GM23338 (cell line): ENCODE measurements at regions not wholly inside any gene's neighbourhood (a gene's known extent, or its start where the extent isn't known, plus 50 kb on each side); places are given as distances from the start of the nearest gene placed in this dataset.
A peak's percentile ranks its signal among the peaks of the same experiment; 100 is the strongest.

ENCODE experiments used
- ATAC-seq: fragments of 200-7000 bp; cut with Tn5 transposase; 3 replicates; pipeline ENCODE4 v1.9.1; 2020
- DNase-seq: peaks from one replicate; pipeline ENCODE4 v3.0.0-alpha.2; 2015; ENCODE audit warnings: low spot score
- H2AFZ ChIP-seq: fragments of 200-600 bp; sonication (generic); 2 replicates; pipeline ENCODE4 v1.8.0; 2016; ENCODE audit warnings: antibody characterized with exemption, mild to moderate bottlenecking, moderate library complexity
- H3F3A ChIP-seq: fragments of 200-600 bp; sonication (generic); replicated peaks from 2 replicates; pipeline ENCODE4 v1.8.0; 2017; ENCODE audit warnings: antibody characterized with exemption, mixed run types, low read depth
- H3K27ac ChIP-seq: fragments of 200-600 bp; sonication (generic); 2 replicates; pipeline ENCODE4 v1.6.1; 2016; ENCODE audit warnings: low read depth
- H3K27me3 ChIP-seq: fragments of 200-600 bp; sonication (generic); 2 replicates; pipeline ENCODE4 v1.8.0; 2016; ENCODE audit warnings: mild to moderate bottlenecking, mixed run types, moderate library complexity; ENCODE audit not compliant: insufficient read depth
- H3K36me3 ChIP-seq: fragments of 200-600 bp; sonication (generic); 2 replicates; pipeline ENCODE4 v1.8.0; 2016; ENCODE audit warnings: mild to moderate bottlenecking; ENCODE audit not compliant: insufficient read depth
- H3K4me1 ChIP-seq: fragments of 200-600 bp; sonication (generic); 2 replicates; pipeline ENCODE4 v1.8.0; 2016; ENCODE audit warnings: mild to moderate bottlenecking, moderate library complexity; ENCODE audit not compliant: insufficient read depth
- H3K4me2 ChIP-seq: fragments of 200-600 bp; sonication (generic); 2 replicates; pipeline ENCODE4 v1.7.1; 2017; ENCODE audit warnings: mixed run types
- H3K4me3 ChIP-seq: fragments of 200-600 bp; sonication (generic); 2 replicates; pipeline ENCODE4 v1.6.1; 2016; ENCODE audit warnings: mixed run types
- H3K79me2 ChIP-seq: fragments of 200-600 bp; sonication (generic); replicated peaks from 2 replicates; pipeline ENCODE4 v1.8.0; 2017; ENCODE audit warnings: mild to moderate bottlenecking; ENCODE audit not compliant: insufficient read depth
- H3K9me2 ChIP-seq: fragments of 200-600 bp; sonication (generic); 2 replicates; pipeline ENCODE4 v1.8.0; 2017; ENCODE audit not compliant: insufficient read depth
- H4K20me1 ChIP-seq: fragments of 200-600 bp; sonication (generic); replicated peaks from 2 replicates; pipeline ENCODE4 v1.8.0; 2017; ENCODE audit warnings: mild to moderate bottlenecking; ENCODE audit not compliant: insufficient read depth
- H3K27ac Mint-ChIP-seq: 2 replicates; pipeline ENCODE4 v1.8.0; 2020; ENCODE audit warnings: inconsistent platforms, mild to moderate bottlenecking, moderate library complexity, mixed read lengths
- H3K27me3 Mint-ChIP-seq: 3 replicates; pipeline ENCODE4 v1.8.0; 2022; ENCODE audit warnings: low read depth, mild to moderate bottlenecking, moderate library complexity, mixed read lengths, inconsistent platforms; ENCODE audit not compliant: insufficient read depth, poor library complexity
- H3K36me3 Mint-ChIP-seq: 3 replicates; pipeline ENCODE4 v1.8.0; 2021; ENCODE audit warnings: low read depth, mild to moderate bottlenecking, inconsistent platforms, moderate library complexity, mixed read lengths
- H3K4me1 Mint-ChIP-seq: 3 replicates; pipeline ENCODE4 v1.8.0; 2020; ENCODE audit warnings: mild to moderate bottlenecking, inconsistent platforms, mixed read lengths
- H3K4me3 Mint-ChIP-seq: 3 replicates; pipeline ENCODE4 v1.8.0; 2021; ENCODE audit warnings: moderate library complexity, mild to moderate bottlenecking, inconsistent platforms, mixed read lengths
- H3K9me3 Mint-ChIP-seq: 3 replicates; pipeline ENCODE4 v1.8.0; 2020; ENCODE audit warnings: moderate library complexity, mild to moderate bottlenecking, inconsistent platforms, mixed read lengths
- CREB1 ChIP-seq: fragments of 250-450 bp; sonication (Bioruptor Pico); IDR thresholded peaks from 2 replicates; pipeline ENCODE4 v1.5.0; 2020; ENCODE audit warnings: low read depth, mild to moderate bottlenecking, moderate library complexity
- EZH2 ChIP-seq: fragments of 200-600 bp; sonication (generic); IDR thresholded peaks from one replicate; pipeline ENCODE4 v1.8.0; 2017; ENCODE audit warnings: antibody characterized with exemption, mild to moderate bottlenecking, low read depth; ENCODE audit not compliant: unreplicated experiment
- JUNB ChIP-seq: IDR thresholded peaks from one replicate; pipeline ENCODE4 v1.6.1; 2016; ENCODE audit warnings: antibody characterized with exemption; ENCODE audit not compliant: unreplicated experiment
- NANOG ChIP-seq: IDR thresholded peaks from 2 replicates; pipeline ENCODE4 v1.6.1; 2016; ENCODE audit warnings: antibody characterized with exemption, borderline replicate concordance
- POLR2AphosphoS5 ChIP-seq: IDR thresholded peaks from 2 replicates; pipeline ENCODE4 v1.6.1; 2016; ENCODE audit warnings: antibody characterized with exemption, low read depth
- STAT1 ChIP-seq: IDR thresholded peaks from one replicate; pipeline ENCODE4 v1.6.1; 2016; ENCODE audit warnings: antibody characterized with exemption; ENCODE audit not compliant: unreplicated experiment
- ZNF114 ChIP-seq: fragments of 250-450 bp; sonication (Bioruptor Pico); IDR thresholded peaks from 2 replicates; pipeline ENCODE4 v1.5.0; 2020; ENCODE audit warnings: mild to moderate bottlenecking, moderate library complexity
- ZNF331 ChIP-seq: fragments of 250-450 bp; sonication (Bioruptor Pico); IDR thresholded peaks from 2 replicates; pipeline ENCODE4 v1.5.0; 2020; ENCODE audit warnings: low read depth, mild to moderate bottlenecking, moderate library complexity
- TF ChIP-seq, protein P1 (sequence below), 2 experiments: fragments of 200-600 bp in 1 of 2; sonication (generic) in 1 of 2; conservative IDR thresholded peaks; 2 replicates each; pipeline versions ENCODE4 v1.5.1 to v1.6.1; 2016 to 2017; ENCODE audit warnings: antibody characterized with exemption in 2 of 2, low read depth in 2 of 2, mild to moderate bottlenecking in 2 of 2, moderate library complexity in 1 of 2
- TF ChIP-seq, protein P2 (sequence below): fragments of 250-450 bp; sonication (Bioruptor Pico); IDR thresholded peaks from 2 replicates; pipeline ENCODE4 v1.5.0; 2020; ENCODE audit warnings: mild to moderate bottlenecking, moderate library complexity
- TF ChIP-seq, protein P3 (sequence below): IDR thresholded peaks from one replicate; pipeline ENCODE4 v1.6.1; 2018; ENCODE audit warnings: antibody characterized with exemption; ENCODE audit not compliant: unreplicated experiment

DNA sequence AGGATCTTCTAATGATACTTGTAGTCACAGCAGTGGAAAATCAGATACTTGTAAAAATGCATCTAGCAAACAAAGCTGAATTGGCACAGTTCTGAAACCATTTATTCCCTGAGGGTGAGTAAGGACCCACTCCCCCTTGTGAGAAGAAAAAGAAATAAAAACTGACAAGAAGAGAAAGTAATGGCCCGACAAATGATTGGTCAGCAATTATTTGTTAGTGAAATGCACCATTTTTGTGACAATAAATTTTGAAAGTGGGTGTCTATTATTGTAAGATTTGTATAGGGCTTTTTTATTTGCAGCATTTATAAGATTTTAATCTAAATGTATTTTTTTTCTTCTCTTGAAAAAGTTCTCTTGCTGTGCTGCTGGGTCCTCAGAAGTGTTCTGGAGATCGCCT lies 600.8 kb downstream of the STK39 start:
- Histone ChIP-seq H2AFZ (no peak overlapping the region), H3K4me3 (no peak overlapping the region), H3K4me2 (no peak overlapping the region), H3K4me1 (peaks cover 2% of the 10 kb centered on the region; the same call in 1 of the 2 replicates), H3K27me3 (no peaks in the 10 kb centered on the region), H3K27ac (no peak overlapping the region), H3K36me3 (peaks cover 6% of the 10 kb centered on the region; the same call in 1 of the 2 replicates), H4K20me1 (no peaks in the 10 kb centered on the region), H3K9me2 (no peaks in the 10 kb centered on the region), H3K79me2 (no peaks in the 10 kb centered on the region), H3F3A (no peaks in the 10 kb centered on the region)
- H3K9me3 Mint-ChIP-seq: no peaks in the 10 kb centered on the region
- ATAC-seq (no peak), DNase-seq (no peak)
- peak overlapping the region; percentile 38; the same call in 1 of the 2 replicates for H3K27ac Mint-ChIP-seq
- H3K27me3 Mint-ChIP-seq: no peaks in the 10 kb centered on the region
- H3K36me3 Mint-ChIP-seq: peaks cover 6% of the 10 kb centered on the region; the same call in 2 of the 3 replicates
- no peak for TF ChIP-seq ZNF331 (CRISPR knock-in tag)
- no peaks in the 10 kb centered on the region; the same call in 2 of the 3 replicates for H3K4me1 Mint-ChIP-seq
- no peak overlapping the region for H3K4me3 Mint-ChIP-seq

DNA sequence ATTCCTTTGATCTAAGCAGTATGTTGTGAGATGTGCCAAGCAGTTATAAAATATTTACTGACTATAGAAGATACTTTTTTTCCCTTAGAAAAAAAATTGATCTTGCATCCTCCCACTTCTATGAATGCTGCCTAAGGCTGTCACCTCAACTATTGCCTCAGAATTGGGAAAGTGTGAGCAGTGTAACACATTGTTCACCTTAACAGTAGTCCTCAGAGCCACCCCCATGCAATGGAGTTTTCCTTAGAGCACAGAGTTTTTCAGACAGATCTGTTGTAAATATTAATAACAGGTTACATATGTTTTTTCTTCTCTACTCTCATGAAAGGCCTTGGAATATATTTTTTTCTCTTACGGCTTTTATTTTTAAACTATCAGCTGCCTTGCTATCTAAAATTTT lies 607.3 kb downstream of the STK39 start:
- Mint-ChIP-seq H3K27me3 (no peaks in the 10 kb centered on the region), H3K4me1 (no peaks in the 10 kb centered on the region), H3K36me3 (0 out of 3 replicates have a peak, but pooled peaks cover 4% of the 10 kb centered on the region), H3K4me3 (no peak overlapping the region), H3K9me3 (peaks cover 8% of the 10 kb centered on the region; the same call in 1 of the 3 replicates), H3K27ac (no peak overlapping the region)
- TF ChIP-seq, protein P1, sequence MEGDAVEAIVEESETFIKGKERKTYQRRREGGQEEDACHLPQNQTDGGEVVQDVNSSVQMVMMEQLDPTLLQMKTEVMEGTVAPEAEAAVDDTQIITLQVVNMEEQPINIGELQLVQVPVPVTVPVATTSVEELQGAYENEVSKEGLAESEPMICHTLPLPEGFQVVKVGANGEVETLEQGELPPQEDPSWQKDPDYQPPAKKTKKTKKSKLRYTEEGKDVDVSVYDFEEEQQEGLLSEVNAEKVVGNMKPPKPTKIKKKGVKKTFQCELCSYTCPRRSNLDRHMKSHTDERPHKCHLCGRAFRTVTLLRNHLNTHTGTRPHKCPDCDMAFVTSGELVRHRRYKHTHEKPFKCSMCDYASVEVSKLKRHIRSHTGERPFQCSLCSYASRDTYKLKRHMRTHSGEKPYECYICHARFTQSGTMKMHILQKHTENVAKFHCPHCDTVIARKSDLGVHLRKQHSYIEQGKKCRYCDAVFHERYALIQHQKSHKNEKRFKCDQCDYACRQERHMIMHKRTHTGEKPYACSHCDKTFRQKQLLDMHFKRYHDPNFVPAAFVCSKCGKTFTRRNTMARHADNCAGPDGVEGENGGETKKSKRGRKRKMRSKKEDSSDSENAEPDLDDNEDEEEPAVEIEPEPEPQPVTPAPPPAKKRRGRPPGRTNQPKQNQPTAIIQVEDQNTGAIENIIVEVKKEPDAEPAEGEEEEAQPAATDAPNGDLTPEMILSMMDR (conservative IDR thresholded peaks at IDR 0.05; ENCODE audit: low read depth in 2 of 2): no peak
- TF ChIP-seq, protein P2, sequence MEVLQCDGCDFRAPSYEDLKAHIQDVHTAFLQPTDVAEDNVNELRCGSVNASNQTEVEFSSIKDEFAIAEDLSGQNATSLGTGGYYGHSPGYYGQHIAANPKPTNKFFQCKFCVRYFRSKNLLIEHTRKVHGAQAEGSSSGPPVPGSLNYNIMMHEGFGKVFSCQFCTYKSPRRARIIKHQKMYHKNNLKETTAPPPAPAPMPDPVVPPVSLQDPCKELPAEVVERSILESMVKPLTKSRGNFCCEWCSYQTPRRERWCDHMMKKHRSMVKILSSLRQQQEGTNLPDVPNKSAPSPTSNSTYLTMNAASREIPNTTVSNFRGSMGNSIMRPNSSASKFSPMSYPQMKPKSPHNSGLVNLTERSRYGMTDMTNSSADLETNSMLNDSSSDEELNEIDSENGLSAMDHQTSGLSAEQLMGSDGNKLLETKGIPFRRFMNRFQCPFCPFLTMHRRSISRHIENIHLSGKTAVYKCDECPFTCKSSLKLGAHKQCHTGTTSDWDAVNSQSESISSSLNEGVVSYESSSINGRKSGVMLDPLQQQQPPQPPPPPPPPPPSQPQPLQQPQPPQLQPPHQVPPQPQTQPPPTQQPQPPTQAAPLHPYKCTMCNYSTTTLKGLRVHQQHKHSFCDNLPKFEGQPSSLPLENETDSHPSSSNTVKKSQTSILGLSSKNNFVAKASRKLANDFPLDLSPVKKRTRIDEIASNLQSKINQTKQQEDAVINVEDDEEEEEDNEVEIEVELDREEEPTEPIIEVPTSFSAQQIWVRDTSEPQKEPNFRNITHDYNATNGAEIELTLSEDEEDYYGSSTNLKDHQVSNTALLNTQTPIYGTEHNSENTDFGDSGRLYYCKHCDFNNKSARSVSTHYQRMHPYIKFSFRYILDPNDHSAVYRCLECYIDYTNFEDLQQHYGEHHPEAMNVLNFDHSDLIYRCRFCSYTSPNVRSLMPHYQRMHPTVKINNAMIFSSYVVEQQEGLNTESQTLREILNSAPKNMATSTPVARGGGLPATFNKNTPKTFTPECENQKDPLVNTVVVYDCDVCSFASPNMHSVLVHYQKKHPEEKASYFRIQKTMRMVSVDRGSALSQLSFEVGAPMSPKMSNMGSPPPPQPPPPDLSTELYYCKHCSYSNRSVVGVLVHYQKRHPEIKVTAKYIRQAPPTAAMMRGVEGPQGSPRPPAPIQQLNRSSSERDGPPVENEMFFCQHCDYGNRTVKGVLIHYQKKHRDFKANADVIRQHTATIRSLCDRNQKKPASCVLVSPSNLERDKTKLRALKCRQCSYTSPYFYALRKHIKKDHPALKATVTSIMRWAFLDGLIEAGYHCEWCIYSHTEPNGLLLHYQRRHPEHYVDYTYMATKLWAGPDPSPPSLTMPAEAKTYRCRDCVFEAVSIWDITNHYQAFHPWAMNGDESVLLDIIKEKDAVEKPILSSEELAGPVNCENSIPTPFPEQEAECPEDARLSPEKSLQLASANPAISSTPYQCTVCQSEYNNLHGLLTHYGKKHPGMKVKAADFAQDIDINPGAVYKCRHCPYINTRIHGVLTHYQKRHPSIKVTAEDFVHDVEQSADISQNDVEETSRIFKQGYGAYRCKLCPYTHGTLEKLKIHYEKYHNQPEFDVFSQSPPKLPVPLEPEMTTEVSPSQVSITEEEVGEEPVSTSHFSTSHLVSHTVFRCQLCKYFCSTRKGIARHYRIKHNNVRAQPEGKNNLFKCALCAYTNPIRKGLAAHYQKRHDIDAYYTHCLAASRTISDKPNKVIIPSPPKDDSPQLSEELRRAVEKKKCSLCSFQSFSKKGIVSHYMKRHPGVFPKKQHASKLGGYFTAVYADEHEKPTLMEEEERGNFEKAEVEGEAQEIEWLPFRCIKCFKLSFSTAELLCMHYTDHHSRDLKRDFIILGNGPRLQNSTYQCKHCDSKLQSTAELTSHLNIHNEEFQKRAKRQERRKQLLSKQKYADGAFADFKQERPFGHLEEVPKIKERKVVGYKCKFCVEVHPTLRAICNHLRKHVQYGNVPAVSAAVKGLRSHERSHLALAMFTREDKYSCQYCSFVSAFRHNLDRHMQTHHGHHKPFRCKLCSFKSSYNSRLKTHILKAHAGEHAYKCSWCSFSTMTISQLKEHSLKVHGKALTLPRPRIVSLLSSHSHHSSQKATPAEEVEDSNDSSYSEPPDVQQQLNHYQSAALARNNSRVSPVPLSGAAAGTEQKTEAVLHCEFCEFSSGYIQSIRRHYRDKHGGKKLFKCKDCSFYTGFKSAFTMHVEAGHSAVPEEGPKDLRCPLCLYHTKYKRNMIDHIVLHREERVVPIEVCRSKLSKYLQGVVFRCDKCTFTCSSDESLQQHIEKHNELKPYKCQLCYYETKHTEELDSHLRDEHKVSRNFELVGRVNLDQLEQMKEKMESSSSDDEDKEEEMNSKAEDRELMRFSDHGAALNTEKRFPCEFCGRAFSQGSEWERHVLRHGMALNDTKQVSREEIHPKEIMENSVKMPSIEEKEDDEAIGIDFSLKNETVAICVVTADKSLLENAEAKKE (CRISPR knock-in tag): no peak
- no peak for TF ChIP-seq NANOG
- TF ChIP-seq ZNF331 (CRISPR knock-in tag): no peak
- no peak for TF ChIP-seq ZNF114
- no peak for TF ChIP-seq EZH2
- TF ChIP-seq, protein P3, sequence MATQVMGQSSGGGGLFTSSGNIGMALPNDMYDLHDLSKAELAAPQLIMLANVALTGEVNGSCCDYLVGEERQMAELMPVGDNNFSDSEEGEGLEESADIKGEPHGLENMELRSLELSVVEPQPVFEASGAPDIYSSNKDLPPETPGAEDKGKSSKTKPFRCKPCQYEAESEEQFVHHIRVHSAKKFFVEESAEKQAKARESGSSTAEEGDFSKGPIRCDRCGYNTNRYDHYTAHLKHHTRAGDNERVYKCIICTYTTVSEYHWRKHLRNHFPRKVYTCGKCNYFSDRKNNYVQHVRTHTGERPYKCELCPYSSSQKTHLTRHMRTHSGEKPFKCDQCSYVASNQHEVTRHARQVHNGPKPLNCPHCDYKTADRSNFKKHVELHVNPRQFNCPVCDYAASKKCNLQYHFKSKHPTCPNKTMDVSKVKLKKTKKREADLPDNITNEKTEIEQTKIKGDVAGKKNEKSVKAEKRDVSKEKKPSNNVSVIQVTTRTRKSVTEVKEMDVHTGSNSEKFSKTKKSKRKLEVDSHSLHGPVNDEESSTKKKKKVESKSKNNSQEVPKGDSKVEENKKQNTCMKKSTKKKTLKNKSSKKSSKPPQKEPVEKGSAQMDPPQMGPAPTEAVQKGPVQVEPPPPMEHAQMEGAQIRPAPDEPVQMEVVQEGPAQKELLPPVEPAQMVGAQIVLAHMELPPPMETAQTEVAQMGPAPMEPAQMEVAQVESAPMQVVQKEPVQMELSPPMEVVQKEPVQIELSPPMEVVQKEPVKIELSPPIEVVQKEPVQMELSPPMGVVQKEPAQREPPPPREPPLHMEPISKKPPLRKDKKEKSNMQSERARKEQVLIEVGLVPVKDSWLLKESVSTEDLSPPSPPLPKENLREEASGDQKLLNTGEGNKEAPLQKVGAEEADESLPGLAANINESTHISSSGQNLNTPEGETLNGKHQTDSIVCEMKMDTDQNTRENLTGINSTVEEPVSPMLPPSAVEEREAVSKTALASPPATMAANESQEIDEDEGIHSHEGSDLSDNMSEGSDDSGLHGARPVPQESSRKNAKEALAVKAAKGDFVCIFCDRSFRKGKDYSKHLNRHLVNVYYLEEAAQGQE: no peak
- no peak for TF ChIP-seq STAT1
- no peak for TF ChIP-seq JUNB
- TF ChIP-seq CREB1 (CRISPR knock-in tag): no peak
- TF ChIP-seq POLR2AphosphoS5: no peak
- ATAC-seq: no peak
- H3K79me2 ChIP-seq: no peaks in the 10 kb centered on the region
- H3K36me3 ChIP-seq: no peaks in the 10 kb centered on the region
- no peaks in the 10 kb centered on the region for H3K4me1 ChIP-seq
- H4K20me1 ChIP-seq: peaks cover 3% of the 10 kb centered on the region
- no peak overlapping the region for H3K27ac ChIP-seq
- H3K4me2 ChIP-seq: no peak overlapping the region
- H3K9me2 ChIP-seq: no peaks in the 10 kb centered on the region
- no peak for DNase-seq
- no peak overlapping the region for H3K4me3 ChIP-seq
- H3F3A ChIP-seq: no peaks in the 10 kb centered on the region
- H3K27me3 ChIP-seq: no peaks in the 10 kb centered on the region
- H2AFZ ChIP-seq: no peak overlapping the region
